ENCODE measurements at regions not wholly inside any gene's neighbourhood (a gene's known extent, or its start where the extent isn't known, plus 50 kb on each side); places are given as distances from the start of the nearest gene placed in this dataset.

DNA sequence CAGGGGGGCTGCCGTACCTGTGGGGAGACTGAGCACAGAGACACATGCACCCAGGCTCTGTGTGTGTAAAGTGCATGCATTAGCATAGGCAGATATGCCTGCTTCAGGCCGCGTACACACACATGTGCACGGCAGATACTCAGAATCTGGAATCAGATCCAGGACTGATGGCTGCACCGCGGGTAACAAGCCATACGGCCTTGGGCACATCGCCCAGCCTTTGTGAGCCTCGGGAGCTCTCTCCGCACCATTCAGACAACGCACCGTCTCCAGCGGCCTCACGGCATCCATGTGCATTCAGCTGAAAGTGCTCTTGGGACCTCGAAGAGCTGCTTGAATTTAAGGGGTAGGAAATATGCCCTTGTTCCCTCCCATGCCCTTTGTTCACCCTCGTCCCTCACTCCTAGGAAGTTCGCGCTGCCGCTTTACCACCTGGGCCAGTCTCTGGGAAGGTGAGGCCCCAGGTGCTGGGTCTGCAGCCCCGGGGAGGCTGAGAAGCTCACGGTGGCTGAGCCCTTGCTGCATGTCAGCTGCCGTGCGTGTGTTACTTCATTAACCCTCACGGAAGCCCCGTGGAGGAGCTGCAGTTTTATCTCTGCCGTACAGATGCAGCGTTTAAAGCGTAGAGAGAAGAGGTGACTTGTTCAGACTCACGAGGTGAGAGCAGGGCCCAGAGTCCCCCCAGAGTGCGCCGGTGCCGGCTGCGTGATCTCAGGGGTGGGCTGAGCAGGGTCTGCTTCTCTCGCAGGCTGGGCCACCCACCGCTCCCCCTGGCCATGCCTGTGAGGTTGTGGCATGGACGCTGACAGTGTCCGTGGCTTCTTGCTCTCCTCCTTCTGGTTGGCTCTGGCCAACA is 377.7 kb upstream of the MYT1L start:
- TF ChIP-seq POLR2A (IDR thresholded peaks at IDR 0.05) = no peak
- TF ChIP-seq, protein P1, sequence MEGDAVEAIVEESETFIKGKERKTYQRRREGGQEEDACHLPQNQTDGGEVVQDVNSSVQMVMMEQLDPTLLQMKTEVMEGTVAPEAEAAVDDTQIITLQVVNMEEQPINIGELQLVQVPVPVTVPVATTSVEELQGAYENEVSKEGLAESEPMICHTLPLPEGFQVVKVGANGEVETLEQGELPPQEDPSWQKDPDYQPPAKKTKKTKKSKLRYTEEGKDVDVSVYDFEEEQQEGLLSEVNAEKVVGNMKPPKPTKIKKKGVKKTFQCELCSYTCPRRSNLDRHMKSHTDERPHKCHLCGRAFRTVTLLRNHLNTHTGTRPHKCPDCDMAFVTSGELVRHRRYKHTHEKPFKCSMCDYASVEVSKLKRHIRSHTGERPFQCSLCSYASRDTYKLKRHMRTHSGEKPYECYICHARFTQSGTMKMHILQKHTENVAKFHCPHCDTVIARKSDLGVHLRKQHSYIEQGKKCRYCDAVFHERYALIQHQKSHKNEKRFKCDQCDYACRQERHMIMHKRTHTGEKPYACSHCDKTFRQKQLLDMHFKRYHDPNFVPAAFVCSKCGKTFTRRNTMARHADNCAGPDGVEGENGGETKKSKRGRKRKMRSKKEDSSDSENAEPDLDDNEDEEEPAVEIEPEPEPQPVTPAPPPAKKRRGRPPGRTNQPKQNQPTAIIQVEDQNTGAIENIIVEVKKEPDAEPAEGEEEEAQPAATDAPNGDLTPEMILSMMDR (IDR thresholded peaks at IDR 0.05) = no peak

Measured in body of pancreas (tissue), 4 donors.